ENCODE measurements at regions not wholly inside any gene's neighbourhood (a gene's known extent, or its start where the extent isn't known, plus 50 kb on each side); places are given as distances from the start of the nearest gene placed in this dataset.

DNA sequence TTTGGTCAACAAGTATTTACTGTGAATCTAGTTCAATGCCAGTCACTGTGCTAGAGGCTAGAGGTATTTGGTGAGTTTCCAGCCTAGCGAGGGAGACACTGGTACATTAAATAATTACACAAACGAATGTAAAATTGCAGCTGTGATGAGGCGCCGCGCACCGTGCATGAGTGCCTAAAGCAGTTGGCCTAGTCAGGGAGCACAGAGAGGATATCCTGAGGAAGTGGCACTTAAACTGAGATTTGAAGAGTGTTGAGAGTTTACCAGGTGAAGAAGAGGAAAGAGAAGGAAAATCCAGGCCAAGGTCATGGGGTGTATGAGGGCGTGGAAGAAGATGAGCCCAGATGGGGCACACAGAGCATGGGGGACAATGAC lies 157.6 kb upstream of the NDUFV2 start:
- H3K36me3 ChIP-seq, result no peaks in the 10 kb centered on the region
- no peak overlapping the region for H3K4me3 ChIP-seq
- H3K27me3 ChIP-seq (replicated peaks; ENCODE audit: insufficient read depth), result no peaks in the 10 kb centered on the region
- DNase-seq (ENCODE audit: low spot score), result no peak
- intact Hi-C loops (cut with DNase I), result no loop called here
- H3K27ac ChIP-seq, result no peak overlapping the region
- no peaks in the 10 kb centered on the region for H3K9me3 ChIP-seq
- WGBS, result 71% methylated on average over 7 of the region's 7 CpGs
- no peak for TF ChIP-seq POLR2A (IDR thresholded peaks at IDR 0.05)
- TF ChIP-seq, protein P1, sequence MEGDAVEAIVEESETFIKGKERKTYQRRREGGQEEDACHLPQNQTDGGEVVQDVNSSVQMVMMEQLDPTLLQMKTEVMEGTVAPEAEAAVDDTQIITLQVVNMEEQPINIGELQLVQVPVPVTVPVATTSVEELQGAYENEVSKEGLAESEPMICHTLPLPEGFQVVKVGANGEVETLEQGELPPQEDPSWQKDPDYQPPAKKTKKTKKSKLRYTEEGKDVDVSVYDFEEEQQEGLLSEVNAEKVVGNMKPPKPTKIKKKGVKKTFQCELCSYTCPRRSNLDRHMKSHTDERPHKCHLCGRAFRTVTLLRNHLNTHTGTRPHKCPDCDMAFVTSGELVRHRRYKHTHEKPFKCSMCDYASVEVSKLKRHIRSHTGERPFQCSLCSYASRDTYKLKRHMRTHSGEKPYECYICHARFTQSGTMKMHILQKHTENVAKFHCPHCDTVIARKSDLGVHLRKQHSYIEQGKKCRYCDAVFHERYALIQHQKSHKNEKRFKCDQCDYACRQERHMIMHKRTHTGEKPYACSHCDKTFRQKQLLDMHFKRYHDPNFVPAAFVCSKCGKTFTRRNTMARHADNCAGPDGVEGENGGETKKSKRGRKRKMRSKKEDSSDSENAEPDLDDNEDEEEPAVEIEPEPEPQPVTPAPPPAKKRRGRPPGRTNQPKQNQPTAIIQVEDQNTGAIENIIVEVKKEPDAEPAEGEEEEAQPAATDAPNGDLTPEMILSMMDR (IDR thresholded peaks at IDR 0.05), result no peak
- no peak for TF ChIP-seq POLR2AphosphoS5 (IDR thresholded peaks at IDR 0.05)
- H3K4me1 ChIP-seq (replicated peaks), result no peaks in the 10 kb centered on the region

DNA sequence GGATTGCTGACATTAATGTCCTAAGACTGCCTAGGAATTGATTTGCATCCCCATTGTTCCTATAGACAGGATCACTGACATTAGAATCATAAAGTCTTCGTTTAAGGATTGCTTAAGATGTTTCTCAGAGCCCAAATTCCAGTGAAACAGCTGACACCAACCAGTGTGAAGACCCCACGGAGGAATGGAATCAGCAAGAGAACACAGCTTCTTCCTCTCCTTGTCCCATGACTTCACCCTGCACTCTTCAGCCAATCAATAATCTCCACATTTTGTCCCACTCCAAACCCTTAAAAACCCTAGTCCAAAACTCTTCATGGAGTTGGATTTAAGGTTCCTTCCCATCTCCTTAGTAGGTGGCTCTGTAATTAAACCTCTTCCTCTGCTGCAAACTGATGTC lies 157.0 kb upstream of the NDUFV2 start:
- no peaks in the 10 kb centered on the region for H3K4me1 ChIP-seq (replicated peaks)
- no peaks in the 10 kb centered on the region for H3K9me3 ChIP-seq
- no peak overlapping the region for H3K4me3 ChIP-seq
- H3K36me3 ChIP-seq, result no peaks in the 10 kb centered on the region
- TF ChIP-seq, protein P1 (IDR thresholded peaks at IDR 0.05), result no peak
- no peak for TF ChIP-seq POLR2AphosphoS5 (IDR thresholded peaks at IDR 0.05)
- no peaks in the 10 kb centered on the region for H3K27me3 ChIP-seq (replicated peaks; ENCODE audit: insufficient read depth)
- no peak overlapping the region for H3K27ac ChIP-seq
- WGBS, result 35% methylated on average over 2 of the region's 2 CpGs
- intact Hi-C loops (cut with DNase I), result no loop called here
- DNase-seq (ENCODE audit: low spot score), result no peak

DNA sequence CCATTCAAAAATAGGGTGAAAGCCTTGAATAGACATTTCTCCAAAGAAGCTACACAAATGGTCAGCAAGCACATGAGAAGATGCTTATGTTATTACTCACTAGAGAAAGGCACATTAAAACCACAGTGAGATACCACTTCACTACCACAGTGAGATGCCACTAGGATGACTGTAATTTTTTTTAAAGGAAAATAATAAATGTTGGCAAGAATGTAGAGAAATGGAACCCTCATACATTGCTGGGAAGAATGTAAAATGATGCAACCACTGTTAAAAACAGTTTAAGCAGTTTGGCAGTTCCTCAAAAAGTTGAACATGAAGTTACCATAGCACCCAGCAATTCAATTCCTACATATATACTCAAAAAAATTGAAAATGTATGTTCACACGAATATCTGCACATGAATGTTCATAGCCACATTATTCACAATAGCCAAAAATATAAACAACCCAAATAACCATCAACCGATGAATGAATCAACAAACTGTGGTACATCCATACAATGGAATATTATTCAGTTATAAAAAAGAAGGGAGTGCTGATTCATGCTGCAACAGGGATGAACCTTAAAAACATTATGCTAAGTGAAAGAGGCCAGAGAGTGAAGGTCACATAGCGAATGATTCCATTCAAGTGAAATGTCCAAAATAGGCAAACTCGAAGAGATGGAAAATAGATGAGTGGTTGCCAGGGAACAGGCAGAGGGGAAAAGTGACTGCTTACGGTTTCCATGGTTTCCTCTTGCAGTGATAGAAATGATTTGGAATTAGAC lies 156.2 kb upstream of the NDUFV2 start:
- H3K9me3 ChIP-seq, result no peaks in the 10 kb centered on the region
- H3K27me3 ChIP-seq (replicated peaks; ENCODE audit: insufficient read depth), result no peaks in the 10 kb centered on the region
- intact Hi-C loops (cut with DNase I), result no loop called here
- TF ChIP-seq POLR2AphosphoS5 (IDR thresholded peaks at IDR 0.05) (no peak), POLR2A (IDR thresholded peaks at IDR 0.05) (no peak)
- TF ChIP-seq, protein P1 (IDR thresholded peaks at IDR 0.05), result no peak
- H3K4me3 ChIP-seq, result no peak overlapping the region
- H3K27ac ChIP-seq, result no peak overlapping the region
- no peaks in the 10 kb centered on the region for H3K36me3 ChIP-seq
- no peaks in the 10 kb centered on the region for H3K4me1 ChIP-seq (replicated peaks)
- 97% methylated on average over 5 of the region's 5 CpGs for WGBS
- DNase-seq (ENCODE audit: low spot score), result no peak

DNA sequence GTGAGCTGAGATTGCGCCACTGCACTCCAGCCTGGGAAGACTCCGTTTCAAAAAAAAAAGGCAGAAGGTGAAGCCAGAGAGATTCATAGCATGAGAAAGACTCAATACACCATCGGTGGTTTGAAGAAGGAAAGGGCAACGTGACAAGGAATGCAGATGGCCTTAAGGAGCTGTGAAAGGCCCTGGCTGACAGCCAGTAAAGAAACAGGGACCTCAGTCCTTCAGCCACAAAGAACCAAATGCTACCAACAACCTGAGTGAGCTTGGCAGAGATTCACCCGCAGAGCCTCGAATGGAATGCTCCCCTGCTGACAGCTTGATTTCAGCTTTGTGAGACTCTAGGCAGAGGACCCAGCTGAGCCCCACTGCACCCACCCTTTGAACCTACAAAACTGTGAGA lies 154.9 kb upstream of the NDUFV2 start:
- no peaks in the 10 kb centered on the region for H3K9me3 ChIP-seq
- H3K4me1 ChIP-seq (replicated peaks), result no peaks in the 10 kb centered on the region
- intact Hi-C loops (cut with DNase I), result no loop called here
- H3K36me3 ChIP-seq, result no peaks in the 10 kb centered on the region
- H3K4me3 ChIP-seq, result no peak overlapping the region
- H3K27ac ChIP-seq, result no peak overlapping the region
- WGBS, result 66% methylated on average over 6 of the region's 6 CpGs
- no peak for DNase-seq (ENCODE audit: low spot score)
- no peaks in the 10 kb centered on the region for H3K27me3 ChIP-seq (replicated peaks; ENCODE audit: insufficient read depth)
- TF ChIP-seq, protein P1 (IDR thresholded peaks at IDR 0.05), result no peak
- TF ChIP-seq POLR2A (IDR thresholded peaks at IDR 0.05) (no peak), POLR2AphosphoS5 (IDR thresholded peaks at IDR 0.05) (no peak)

DNA sequence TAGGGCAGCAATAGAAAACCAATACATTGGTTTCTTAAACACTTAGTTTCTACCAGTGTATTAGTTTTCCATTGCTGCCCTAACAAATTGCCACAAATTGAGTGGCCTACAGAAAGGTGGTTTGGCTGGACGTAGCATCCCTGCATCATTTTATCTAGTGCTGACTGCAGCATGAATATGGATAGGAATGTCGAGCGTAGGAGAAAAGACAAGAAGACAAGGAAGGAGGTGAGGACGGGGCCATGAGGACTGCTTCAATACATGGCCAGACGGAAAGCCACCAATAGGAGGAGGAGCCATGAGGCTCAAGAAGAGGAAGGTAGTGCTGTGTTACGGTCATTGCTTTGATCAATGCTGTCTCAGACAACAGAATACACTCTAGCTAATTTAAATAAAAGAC lies 154.5 kb upstream of the NDUFV2 start:
- Histone ChIP-seq H3K9me3 (no peaks in the 10 kb centered on the region), H3K27me3 (replicated peaks; ENCODE audit: insufficient read depth) (no peaks in the 10 kb centered on the region), H3K4me3 (no peak overlapping the region), H3K4me1 (replicated peaks) (no peaks in the 10 kb centered on the region), H3K27ac (no peak overlapping the region), H3K36me3 (no peaks in the 10 kb centered on the region)
- 92% methylated on average over 6 of the region's 6 CpGs for WGBS
- intact Hi-C loops (cut with DNase I), result no loop called here
- TF ChIP-seq, protein P1 (IDR thresholded peaks at IDR 0.05), result no peak
- TF ChIP-seq POLR2AphosphoS5 (IDR thresholded peaks at IDR 0.05), result no peak
- no peak for TF ChIP-seq POLR2A (IDR thresholded peaks at IDR 0.05)
- DNase-seq (ENCODE audit: low spot score), result no peak

Measured in prostate gland (tissue), 2 donors.